GM21390 (cell line): ENCODE measurements at regions not wholly inside any gene's neighbourhood (a gene's known extent, or its start where the extent isn't known, plus 50 kb on each side); places are given as distances from the start of the nearest gene placed in this dataset.

Experiments
- ATAC-seq: cut with Tn5 transposase; IDR thresholded peaks from one replicate; pipeline ENCODE4 v1.9.1; 2021; ENCODE audit not compliant: unreplicated experiment

DNA sequence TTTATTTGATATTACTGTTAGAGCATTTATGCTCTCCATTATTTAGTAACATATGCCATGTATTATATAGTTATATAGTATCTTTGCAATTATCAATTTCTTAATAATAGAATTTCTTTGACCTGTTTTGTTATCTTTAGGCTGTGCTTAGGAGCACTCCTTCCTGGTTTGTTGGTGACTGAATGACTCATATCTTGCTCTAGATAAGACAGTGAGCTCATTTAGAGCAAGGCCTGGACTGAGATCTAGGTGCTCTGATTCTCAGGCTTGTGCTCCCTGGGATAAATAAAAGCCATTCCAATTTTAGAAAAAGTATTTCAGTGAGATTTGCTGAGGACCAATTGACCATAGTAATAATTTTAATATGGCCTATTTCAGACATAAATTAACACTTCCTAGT lies 951.2 kb downstream of the FLRT2 start:
- ATAC-seq, result no peak

DNA sequence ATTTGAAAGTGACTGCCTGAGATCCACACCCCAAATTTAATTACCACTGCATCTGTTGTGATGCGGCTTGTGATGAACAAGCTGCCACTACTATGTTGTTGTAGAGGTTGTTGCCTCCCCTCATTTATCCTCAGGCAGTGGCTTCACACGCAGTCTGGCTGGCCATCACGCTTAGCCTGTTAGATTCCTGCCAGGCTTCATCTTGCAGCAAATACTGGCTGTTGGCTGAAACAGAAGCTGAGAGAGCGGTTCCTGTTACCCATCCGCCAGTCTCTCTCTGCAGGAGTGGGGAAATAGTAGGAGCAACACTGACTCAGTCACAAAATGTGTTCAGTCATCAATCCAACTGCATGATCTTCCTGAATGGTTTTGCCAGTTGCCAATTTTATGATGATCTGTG lies 934.4 kb downstream of the FLRT2 start:
- no peak for ATAC-seq

DNA sequence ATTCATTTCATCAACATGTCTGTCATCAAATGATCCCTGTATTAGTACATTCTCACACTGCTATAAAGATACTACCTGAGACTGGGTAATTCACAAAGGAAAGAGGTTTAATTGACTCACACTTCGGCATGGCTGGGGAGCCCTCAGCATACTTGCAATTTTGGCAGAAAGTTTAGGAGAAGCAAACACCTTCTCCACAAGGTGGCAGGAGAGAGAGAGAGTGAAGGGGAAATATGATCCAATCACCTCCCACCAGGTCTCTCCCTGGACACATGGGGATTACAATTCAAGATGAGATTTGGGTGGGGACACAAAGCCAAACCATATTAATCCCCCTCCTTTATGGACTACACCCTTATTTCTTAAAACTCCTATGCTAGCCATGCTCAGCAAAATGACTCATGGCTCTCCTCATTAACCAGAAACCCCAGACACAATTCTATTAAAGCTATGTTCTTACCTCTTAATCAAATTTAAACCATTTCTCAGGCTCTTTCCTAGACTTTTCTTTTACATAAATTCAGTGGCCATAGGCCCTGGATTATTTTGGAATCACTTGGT lies 932.3 kb downstream of the FLRT2 start:
- no peak for ATAC-seq

DNA sequence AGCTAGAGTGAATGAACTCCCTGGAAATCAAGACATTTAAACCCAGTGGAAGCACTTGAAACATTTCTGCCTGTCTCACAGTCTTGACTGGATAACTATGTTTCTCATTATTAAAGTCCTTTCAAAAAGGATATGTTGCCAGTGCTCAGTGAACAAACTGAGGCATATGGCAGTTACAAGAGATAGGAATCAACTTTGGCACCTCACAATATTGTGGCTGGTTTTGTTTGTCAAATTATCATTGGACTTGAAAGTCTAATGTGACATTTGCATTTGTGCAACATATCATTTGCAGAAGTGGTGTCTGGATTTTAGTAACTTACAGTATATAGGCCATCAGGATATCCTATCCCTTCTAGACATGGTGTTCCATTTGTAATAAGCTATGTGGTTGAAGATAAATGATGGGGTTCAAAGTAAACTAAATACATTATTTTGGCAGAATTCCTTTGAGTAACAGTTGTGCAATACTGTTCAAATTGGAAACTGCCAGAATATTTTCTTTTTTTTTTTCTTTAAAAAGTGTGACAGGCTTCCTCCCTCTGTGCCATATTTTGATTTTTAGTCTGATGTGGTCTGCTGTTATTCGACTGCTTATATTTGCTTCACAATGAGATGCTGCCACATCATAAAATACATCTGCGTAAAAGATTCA lies 927.7 kb downstream of the FLRT2 start:
- no peak for ATAC-seq

- no peak for ATAC-seq
Observed at GRCh38 chr14:86450085-86450484, 920.1 kb downstream of the FLRT2 start.

GRCh38 chr14:86442135-86442534 lies 912.2 kb downstream of the FLRT2 start:
- ATAC-seq, result no peak

DNA sequence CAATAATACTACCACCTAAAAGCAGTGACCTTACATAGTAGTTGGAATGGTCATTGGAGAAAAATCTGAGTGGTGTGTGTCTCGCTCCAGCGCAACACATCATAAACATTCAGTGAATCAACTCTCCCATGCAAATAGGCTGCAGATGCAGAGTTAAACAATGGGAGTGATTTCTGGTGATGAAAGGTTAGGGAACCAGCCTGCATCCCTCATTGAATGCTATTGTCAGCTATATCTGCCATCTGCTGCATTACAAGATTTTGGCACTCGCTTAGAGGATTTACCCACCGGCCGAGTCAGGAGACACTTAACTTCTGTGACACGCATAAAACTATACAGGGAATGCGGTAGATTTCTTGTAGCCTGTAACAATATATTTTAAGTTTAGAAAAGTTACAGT lies 900.9 kb downstream of the FLRT2 start:
- ATAC-seq, result no peak

GRCh38 chr14:86423214-86423613 lies 893.3 kb downstream of the FLRT2 start:
- ATAC-seq, result no peak

DNA sequence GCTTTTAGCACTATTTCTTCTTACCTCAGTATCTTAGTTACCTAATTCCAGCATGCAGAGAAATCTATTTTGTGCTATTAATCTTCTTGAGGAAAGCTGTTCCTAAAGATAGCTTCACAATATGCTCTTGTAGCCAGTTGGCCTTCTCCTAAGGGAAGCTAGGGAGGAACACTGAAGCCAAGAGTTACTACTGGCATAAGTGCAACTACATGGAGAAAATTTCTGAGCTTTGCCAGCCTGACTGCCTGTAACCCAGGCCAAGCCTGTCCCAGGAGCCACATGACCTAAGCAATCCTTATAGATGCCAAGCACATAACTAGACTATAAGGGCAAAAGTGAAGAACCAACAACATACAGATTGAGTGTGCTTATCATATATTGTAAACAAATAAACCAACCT lies 890.2 kb downstream of the FLRT2 start:
- no peak for ATAC-seq

DNA sequence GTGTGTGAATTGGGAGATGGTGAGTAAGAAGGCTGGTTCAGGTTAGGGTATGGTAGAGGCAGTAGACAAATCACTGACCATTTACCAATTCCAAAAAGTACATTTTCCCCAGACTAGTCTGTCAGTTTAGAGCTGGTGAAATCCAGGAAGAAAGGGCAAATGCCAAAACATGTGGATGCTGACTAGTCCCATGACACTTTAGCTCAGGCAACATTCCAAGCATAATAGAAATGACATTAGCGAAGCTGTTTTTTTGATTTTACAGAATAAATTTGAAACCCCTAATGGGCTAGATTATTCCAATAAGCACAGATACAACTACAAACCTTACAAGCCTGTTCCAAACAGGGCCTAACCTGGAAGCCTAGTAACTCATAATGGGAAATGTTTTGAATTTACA lies 884.2 kb downstream of the FLRT2 start:
- ATAC-seq, result no peak

- ATAC-seq, result no peak
Observed at GRCh38 chr14:86404989-86405649, 875.2 kb downstream of the FLRT2 start.

GRCh38 chr14:86404425-86404824 lies 874.5 kb downstream of the FLRT2 start:
- ATAC-seq, result no peak

DNA sequence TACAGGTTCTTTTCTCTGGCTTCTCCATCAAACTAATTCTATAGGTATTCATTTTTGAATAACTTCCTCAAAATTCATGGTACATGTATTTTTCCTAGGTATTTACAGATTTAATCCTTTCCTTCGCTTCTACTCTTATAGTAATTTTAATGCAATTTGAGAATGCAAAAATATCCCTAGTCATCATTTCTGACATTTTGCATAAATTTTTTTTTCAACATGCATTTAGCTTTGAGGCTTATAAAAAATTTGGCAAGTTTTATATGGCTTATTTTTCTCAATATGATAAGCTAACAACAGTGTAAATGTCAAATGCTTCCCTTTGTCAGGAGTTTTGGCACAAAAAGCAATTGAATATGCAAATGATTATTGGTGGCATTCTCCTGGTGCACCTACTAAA lies 872.6 kb downstream of the FLRT2 start:
- ATAC-seq, result no peak

GRCh38 chr14:86391085-86391484 lies 861.1 kb downstream of the FLRT2 start:
- no peak for ATAC-seq

- ATAC-seq, result no peak
Observed at GRCh38 chr14:86388216-86388615, 858.3 kb downstream of the FLRT2 start.

GRCh38 chr14:86373886-86374285 lies 843.9 kb downstream of the FLRT2 start:
- ATAC-seq, result no peak

- no peak for ATAC-seq
Observed at GRCh38 chr14:86372402-86372801, 842.5 kb downstream of the FLRT2 start.

GRCh38 chr14:86364634-86365033 lies 834.7 kb downstream of the FLRT2 start:
- ATAC-seq, result no peak

DNA sequence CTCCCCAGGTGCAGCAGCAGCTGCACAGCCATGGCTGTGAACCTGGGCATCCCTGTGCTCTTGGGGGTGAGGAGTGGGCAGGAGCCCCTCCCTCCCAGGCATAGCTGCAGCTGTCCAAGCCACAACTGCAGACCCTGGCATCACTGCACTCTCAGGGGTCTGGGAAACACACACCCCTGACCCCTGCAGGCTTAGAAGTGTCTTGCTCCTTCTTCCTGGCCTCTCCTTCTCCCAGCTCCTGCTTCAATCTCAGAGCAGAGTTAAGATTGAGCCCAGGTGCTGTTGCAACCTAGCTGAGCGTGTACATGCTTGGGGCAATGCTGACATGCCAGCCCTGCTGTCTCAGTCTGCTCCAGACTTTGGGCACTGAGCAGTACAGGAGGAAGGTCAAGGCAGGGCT lies 833.6 kb downstream of the FLRT2 start:
- ATAC-seq, result no peak

GRCh38 chr14:86363047-86363446 lies 833.1 kb downstream of the FLRT2 start:
- no peak for ATAC-seq

GRCh38 chr14:86357876-86358275 lies 827.9 kb downstream of the FLRT2 start:
- ATAC-seq, result no peak

DNA sequence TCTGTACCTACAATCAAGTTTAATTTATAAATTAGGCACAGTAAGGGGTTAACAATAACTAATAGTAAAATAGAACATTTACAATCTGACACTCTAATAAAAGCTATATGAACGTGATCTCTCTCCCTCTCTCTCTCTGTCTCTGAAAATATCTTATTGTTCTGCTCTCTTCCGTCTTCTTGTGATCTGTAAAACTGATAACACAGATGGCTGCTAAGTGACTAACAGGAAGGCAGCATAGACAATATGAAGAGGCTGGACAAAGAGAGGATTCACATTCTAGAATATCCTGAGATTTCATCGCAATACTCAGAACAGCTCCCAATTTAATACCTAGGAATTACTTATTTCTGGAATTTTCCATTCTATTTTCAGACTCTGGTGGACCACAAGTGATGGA lies 827.2 kb downstream of the FLRT2 start:
- no peak for ATAC-seq
